GM19468 (cell line): ENCODE measurements at regions not wholly inside any gene's neighbourhood (a gene's known extent, or its start where the extent isn't known, plus 50 kb on each side); places are given as distances from the start of the nearest gene placed in this dataset.
"Not testable (repeated sequence)": the region's sequence is repeated elsewhere in the genome, so short reads cannot be mapped to it uniquely, and the experiment has no call there.

Experiments used
- ATAC-seq: cut with Tn5 transposase; IDR thresholded peaks from one replicate; pipeline ENCODE4 v1.9.1; 2021; ENCODE audit warnings: mild to moderate bottlenecking, moderate library complexity, moderate number of reproducible peaks; ENCODE audit not compliant: unreplicated experiment; ENCODE audit errors: extremely low read depth

DNA sequence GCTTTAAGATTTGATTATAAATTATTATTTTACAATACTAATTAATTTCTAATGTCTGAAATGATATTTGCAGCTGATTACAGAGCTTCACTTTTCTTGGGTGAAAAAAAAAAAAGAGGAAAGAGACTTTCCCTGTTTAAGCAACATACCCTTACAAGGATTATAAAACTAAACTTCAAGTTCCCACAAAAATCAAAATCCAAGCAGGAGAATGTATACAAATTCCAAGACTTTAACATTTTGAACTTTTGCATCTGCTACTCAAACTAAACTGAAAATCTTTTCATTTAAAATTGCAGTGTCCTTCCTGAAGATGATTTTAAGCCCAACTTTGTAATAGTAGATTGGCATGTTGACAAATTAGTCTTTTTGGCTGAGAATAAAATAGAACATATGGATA is 742.4 kb upstream of the INTU start:
- no peak for ATAC-seq

DNA sequence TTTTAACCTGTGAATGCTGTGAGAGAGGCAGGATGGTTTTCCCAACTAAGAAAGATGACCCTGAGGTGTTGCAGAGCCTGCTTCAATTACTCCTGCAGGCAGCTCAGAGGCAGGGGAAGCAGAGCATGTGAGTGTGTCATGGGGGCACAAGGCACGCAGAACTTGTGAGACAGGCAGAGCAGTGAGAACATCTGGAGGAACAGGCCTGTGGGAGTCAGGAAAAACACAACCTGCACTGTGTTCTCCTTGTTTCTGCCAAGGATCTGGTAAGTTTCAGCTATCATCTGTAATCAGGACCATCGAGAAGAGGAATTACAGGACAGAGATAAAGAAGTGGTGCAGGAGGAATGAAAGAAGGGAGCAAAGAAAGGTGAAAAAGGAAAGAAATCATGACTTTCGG is 741.8 kb upstream of the INTU start:
- no peak for ATAC-seq

DNA sequence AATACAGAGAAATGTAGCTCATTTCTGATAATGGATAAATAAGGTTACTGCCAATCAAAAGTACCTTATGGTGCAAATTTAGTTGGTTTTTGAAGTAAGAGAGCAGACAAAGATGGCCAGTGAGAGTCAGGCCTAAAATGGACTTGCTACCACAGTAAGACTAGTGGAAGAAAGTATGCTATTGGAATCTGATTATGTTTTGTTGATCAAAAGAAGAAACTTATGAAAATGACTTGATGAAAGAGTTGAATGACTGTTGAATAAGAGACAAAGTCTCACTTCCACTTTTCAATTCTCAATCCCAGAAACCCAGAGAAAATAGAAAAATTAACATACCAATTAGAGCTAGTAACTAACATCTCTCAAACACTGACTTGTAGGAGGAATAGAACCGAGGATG is 737.8 kb upstream of the INTU start:
- ATAC-seq: no peak

DNA sequence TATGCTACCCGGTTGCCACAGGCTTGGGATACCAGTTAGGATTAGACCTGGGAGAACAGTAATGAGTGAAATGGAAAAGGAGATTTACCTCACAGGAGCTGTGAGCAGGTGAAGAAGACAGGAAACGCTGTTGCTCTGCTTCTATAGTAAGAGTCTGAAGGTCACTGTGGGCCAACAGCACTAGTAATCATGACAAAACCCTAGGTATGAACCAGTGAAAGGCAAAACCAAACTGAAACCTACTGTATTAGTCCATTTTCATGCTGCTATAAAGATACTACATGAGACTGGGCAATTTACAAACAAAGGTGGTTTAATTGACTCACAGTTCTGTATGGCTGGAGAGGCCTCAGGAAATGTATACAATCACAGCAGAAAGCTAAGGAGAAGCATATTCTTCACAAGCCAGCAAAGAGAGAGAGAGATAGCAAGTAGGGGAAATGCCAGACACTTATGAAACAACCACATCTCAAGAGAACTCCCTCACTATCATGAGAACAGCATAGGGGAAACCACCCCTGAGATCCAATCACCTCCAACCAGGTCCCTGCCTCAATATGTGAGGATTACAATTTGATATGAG is 736.7 kb upstream of the INTU start:
- ATAC-seq: no peak

DNA sequence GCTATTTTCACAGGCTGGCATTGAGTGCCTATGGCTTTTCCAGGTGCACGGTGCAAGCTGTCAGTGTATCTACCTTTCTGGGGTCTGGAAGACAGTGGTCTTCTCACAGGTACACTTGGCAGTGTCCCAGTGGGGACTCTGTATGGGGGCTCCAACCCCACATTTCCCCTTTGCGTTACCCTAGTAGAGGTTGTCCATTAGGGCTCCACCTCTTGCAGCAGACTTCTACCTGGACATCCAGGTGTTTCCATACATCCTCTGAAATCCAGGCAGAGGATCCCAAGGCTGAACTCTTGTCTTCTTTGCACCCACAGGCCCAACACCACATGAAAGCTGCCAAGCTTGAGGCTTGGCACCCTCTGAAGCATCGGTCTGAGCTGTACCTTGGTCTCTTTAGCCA is 735.7 kb upstream of the INTU start:
- no peak for ATAC-seq

DNA sequence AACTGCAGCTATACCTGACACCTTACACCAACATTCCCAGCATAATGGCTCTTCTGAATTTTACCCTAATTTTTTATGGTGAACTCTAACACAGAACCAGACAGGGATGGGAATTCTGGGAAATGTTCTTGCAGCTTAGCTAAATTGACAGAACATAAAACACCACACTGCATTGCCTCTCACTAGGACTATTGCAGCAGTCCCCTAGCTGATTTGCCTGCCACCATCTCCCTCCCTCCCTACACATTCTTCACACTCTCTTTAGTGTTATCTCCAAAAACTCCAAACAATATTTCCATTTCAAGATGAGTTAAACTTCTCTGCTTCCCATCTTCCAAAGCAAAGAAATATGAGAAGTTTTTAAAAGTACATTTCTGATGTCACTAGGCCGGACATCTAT is 733.9 kb upstream of the INTU start:
- no peak for ATAC-seq

DNA sequence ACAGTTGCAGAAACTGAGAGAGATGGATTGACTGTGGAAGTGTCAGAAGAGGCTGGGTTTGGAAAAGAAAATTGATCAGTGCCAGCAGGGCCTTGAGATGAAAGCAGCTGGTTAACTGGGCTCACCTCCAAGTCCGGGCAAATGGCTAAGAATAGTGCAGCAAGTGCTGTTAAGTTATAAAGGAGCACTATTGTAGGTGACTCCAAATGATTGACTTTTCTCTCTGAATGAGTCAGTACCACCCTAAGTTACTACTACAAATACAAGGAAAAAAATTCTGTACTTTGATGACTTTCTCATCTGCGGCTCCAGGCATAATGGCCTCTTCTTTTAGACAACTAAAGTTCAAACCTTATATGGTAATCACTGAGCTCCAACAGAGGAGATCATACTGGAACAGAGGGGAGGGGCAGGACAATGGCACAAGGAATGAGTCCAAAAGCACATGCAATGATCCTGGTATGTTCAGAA is 733.4 kb upstream of the INTU start:
- no peak for ATAC-seq

DNA sequence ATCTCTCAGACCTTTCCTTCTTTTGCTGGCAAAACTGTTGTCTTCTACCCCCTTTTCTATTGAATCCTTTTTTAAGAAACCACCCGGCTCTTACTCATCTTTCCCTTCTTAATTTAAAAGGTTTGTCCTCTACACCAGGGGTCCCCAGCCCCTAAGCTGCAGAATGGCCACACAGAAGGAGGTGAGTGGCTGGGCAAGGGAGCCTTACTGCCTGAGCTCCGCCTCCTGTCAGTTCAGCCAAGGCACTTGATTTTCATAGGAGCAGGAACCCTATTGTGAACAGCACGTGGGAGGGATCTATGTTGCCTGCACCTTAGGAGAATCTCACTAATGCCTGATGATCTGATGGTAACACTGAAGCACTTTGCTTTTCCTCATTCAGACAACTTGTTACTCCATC is 726.3 kb upstream of the INTU start:
- no peak for ATAC-seq

DNA sequence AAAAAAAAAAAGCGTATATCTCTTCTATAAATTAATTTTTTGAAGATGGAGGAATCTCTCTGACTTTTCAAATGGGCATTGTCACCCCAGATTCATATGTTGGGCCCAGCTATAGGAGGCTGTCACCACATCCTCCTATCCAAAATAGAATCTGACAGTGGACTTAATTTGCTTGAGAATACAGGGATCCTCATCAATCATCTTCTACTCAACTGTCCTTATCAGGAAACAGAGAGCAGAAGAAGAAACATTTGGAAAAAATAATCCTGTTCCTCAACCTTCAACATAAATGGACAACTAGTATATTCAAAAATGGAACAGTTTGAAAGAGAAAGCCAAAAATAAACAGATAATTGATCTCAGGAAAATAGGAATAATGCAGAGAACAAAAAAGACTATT is 725.4 kb upstream of the INTU start:
- no peak for ATAC-seq

DNA sequence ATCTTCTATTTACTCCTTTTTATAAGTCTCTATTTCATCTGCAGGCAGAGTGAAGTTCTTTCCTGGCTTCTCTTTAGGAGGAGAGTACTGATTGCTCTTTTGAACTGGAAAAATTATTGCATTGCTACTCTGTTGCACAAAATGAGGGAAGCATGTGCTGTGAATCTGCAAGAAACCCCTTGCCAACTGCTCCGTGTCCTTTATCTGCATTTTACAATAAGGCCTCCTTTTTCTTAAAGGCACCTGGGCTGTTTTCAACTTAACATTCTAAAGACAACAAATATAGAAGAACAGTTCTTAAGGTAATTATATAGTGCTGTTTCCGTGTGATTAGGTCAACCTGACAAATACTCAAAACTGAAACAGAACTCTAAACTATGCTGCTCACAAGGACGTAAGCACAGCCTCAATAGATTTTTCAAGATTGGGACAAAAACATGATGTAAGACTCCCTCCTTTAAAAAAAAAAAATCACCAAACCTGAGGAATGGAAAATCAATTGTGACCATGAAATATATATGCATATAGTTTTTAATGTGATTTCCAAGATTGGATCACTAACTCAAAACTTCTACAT is 716.6 kb upstream of the INTU start:
- no peak for ATAC-seq

DNA sequence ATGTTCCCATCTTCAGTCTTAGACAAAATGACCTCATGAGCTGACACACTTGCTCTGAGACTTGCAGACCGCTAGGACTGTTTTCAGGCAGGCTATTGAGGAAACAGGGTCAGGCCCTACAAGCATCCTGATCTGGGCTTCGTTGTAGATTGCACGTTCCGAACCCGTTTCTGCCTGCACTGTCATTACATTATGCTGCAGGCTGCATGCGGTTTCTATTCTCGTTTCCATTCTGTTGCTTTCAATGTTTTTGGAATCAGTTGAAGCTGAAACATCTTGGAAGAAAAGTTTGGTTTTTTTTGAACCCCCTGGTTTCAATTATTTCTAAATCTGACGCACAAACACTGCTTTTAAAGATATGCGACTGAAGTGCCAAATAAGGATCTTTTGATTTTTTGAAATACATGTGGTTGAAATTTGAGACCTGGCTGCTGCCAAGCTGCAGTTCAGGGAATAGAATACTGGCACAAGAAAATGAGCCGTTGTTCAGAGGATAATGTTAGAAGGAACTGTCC is 716.1 kb upstream of the INTU start:
- ATAC-seq: no peak

DNA sequence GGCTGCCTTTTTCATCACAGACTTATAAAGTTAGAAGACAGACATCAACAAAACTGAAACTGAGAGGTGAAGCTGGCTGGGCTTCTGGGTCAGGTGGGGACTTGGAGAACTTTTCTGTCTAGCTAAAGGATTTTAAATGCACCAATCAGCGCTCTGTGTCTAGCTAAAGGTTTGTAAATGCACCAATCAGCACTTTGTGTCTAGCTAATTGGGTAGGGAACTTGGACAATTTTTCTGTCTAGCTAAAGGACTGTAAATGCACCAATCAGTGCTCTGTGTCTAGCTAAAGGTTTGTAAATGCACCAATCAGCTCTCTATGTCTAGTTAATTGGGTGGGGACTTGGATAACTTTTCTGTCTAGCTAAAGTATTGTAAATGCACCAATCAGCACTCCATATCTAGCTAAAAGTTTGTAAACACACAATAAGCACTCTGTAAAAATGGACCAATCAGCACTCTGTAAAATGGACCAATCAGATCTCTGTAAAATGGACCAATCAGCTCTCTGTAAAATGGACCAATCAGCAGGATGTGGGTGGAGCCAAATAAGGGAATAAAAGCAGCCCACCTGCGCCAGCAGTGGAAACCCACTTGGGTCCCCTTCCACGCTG is 710.3 kb upstream of the INTU start:
- ATAC-seq: not testable (repeated sequence)

DNA sequence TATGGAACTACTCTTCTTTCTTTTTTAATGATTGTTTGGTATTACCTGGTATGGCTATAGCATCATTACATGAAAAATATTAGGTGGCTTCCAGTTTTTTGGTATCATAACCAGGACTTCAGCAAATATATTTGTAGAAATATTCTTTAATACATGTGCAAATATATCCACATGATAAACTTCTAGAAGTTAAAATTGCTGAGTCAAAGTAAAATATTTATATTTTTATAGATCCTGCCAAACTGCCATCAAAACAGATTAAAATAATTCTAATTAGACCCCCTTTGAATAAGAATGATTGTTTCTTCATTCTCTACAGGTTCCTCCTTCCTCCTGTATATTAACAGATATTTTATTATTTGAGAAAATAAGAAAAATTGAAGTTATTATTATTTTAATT is 708.5 kb upstream of the INTU start:
- ATAC-seq: no peak

DNA sequence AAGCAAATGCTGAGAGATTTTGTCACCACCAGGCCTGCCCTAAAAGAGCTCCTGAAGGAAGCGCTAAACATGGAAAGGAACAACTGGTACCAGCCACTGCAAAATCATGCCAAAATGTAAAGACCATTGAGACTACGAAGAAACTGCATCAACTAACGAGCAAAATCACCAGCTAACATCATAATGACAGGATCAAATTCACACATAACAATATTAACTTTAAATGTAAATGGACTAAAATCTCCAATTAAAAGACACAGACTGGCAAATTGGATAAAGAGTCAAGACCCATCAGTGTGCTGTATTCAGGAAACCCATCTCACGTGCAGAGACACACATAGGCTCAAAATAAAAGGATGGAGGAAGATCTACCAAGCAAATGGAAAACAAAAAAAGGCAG is 702.7 kb upstream of the INTU start:
- not testable (repeated sequence) for ATAC-seq

DNA sequence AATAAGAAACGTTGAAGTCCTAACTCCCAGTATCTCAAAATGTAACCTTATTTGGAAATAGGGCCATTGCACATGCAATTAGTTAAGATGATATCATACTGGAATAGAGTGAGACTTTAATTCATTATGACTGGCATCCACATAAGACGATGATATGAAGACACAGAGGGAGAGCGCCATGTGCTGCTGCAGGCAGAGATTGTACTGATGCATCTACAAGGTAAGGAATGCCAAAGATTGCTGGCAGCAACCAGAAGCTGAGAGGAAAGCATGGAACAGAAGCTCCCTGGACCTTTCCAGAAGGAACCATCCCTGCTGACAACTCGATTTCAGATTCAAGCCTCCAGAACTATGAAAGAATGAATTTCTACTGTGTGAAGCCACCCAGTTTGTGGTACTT is 697.0 kb upstream of the INTU start:
- ATAC-seq: no peak

DNA sequence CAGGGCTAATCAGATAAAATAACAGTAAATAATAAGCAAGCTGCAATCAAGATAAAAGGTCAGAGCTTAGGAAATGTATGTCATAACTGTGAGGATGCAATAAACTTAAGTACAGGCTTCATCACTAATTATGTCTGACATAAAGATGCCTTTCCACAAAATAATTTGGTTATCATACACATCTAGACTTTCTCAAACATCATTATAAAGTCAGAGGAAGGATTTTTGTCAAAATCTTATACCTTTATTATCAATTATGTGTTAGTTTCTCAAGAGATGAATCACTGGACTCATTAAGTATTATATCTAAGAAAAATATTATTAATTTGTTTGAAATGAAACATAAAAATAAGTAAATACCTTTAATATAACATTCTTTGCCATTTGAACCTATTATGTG is 695.4 kb upstream of the INTU start:
- no peak for ATAC-seq

DNA sequence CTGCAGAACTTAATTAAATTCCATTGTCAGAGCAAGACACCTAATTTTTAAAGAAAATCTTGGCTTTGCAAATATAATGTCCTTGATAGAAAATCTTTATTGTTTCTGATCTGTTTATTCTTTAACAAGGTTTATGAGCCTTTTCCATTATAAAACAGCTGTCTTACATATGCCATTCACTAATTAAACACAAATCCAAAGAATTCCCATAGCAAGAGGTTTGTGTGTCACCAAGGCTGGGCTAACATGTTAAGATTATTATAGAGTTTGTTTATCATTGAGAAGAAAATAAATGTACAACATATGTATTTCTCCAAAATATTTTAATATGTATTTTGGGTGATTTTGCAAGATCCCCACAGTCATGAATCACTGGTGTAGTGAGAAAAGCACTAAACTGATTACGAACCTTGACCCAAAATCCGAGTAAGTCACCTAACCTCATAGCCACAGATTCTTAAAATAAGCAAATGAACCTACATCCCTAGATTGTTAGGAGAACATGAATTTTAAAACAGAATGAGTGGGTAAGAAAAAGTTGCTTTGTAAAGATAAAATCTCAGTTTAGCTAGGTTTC is 694.8 kb upstream of the INTU start:
- no peak for ATAC-seq

DNA sequence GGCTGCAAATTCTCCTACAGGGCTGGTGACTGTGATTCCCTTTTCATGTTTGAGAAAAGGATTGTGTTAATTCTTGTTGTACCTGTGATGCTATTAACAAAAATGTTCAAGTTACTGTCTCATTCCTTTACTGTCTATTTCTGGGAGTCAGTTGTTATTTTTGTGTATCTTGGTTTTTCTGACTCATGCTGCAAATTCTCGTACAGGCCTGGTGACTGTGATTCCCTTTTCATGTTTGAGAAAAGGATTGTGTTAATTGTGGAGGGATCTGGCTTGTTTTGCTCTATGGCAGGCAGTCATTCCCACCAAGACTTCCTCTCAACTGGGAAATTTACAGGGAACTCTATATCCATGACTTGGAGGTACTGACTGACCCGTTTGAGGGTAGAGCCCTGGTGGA is 693.4 kb upstream of the INTU start:
- no peak for ATAC-seq

DNA sequence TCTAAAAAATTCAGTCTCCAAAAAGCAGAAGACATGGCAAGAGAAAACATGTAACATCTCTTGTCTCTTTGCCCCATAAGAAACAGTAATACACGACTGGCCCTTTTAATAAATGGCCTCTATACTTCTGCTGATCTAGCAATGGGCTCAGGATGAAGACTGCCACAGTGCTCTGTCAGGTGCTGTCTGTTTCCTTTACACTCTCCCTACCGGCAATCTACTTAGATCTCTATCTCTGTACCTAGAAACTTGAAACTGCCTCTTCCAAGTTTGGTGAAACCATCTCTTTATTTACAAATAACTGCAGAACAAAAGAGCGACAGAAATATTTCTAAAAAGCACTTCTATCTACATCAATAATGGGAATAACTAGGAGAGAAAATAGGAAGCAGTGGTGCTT is 685.2 kb upstream of the INTU start:
- no peak for ATAC-seq

DNA sequence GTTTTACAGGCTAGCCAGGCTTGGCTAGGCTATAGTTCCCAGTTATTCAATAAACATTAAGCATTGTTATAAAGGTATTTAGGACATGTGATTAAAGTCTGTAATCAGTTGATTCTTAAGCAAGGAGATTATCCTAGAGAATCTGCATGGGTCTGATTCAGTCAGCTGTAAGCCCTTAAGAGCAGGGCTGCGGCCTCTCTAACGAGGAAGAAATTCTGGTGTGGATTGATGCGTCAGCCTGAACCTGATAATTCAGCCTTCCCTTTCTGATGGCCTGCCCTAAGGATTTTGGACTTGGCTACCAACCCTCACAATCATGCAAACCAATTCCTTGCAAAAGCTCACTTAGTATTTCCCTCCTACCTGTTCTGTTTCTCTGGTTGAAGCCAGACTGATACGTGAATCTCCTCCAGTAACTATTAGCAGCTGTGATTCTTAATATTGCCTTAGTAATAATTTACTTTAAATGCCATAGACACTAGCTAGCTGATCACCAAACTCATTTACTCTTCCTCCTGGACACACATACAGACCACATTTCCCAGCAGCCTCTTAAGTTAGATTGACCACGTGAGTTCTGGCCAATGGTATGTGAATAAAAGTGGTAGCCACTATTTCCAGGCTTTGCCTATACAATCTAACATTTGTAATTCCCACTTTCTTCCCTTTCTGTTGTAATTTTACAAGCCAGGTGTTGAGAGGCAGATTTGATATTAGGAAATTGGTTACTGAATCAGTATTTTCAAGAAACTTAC is 678.0 kb upstream of the INTU start:
- no peak for ATAC-seq
